SU-DHL-6 (cell line): ENCODE measurements at regions not wholly inside any gene's neighbourhood (a gene's known extent, or its start where the extent isn't known, plus 50 kb on each side); places are given as distances from the start of the nearest gene placed in this dataset.

Experiments
- H2AFZ ChIP-seq: fragments of 200-600 bp; sonication (generic); 2 replicates; pipeline ENCODE4 v1.6.1; 2014; ENCODE audit warnings: low read depth, mild to moderate bottlenecking, moderate library complexity, mixed read lengths, antibody characterized with exemption, low read length; ENCODE audit not compliant: severe bottlenecking
- H3F3A ChIP-seq: fragments of 200-600 bp; shearing (Covaris generic); 2 replicates; pipeline ENCODE4 v1.6.0; 2016; ENCODE audit warnings: antibody characterized with exemption, mild to moderate bottlenecking; ENCODE audit not compliant: insufficient read depth
- H3K27ac ChIP-seq: fragments of 200-600 bp; sonication (generic); 2 replicates; pipeline ENCODE4 v1.5.1; 2016; ENCODE audit warnings: low read depth, mild to moderate bottlenecking, low read length, moderate library complexity, mixed read lengths
- H3K27me3 ChIP-seq: fragments of 200-600 bp; sonication (generic), shearing (Covaris generic); 2 replicates; pipeline ENCODE4 v1.6.0; 2014; ENCODE audit warnings: mild to moderate bottlenecking, low read length
- H3K36me3 ChIP-seq: fragments of 200-600 bp; sonication (generic); 2 replicates; pipeline ENCODE4 v1.6.1; 2014; ENCODE audit warnings: mild to moderate bottlenecking, low read length, mixed read lengths
- H3K4me2 ChIP-seq: fragments of 300-600, 200-600 bp; shearing (Covaris generic), sonication (generic); 2 replicates; pipeline ENCODE4 v1.6.0; 2014; ENCODE audit warnings: low read length, low read depth, mild to moderate bottlenecking; ENCODE audit not compliant: poor library complexity, severe bottlenecking
- H3K4me3 ChIP-seq: fragments of 200-600 bp; sonication (generic); 2 replicates; pipeline ENCODE4 v1.5.1; 2014; ENCODE audit warnings: antibody characterized with exemption, low read length, mild to moderate bottlenecking, mixed read lengths; ENCODE audit not compliant: insufficient read depth, poor library complexity, severe bottlenecking
- H3K79me2 ChIP-seq: fragments of 200-600 bp; sonication (generic); 2 replicates; pipeline ENCODE4 v1.6.1; 2014; ENCODE audit warnings: mild to moderate bottlenecking, low read length, moderate library complexity; ENCODE audit not compliant: insufficient read depth
- H3K9ac ChIP-seq: fragments of 200-600 bp; sonication (generic); 2 replicates; pipeline ENCODE4 v1.7.0; 2014; ENCODE audit warnings: mild to moderate bottlenecking, low read length
- H3K9me2 ChIP-seq: fragments of 200-600 bp; sonication (generic); replicated peaks from 2 replicates; pipeline ENCODE4 v1.6.1; 2014; ENCODE audit warnings: low read length; ENCODE audit not compliant: insufficient read depth
- H3K9me3 ChIP-seq: fragments of 200-600 bp; sonication (generic); 2 replicates; pipeline ENCODE4 v1.6.1; 2014; ENCODE audit warnings: low read length, mixed read lengths; ENCODE audit not compliant: insufficient read depth
- H4K20me1 ChIP-seq: fragments of 200-600 bp; sonication (generic); 2 replicates; pipeline ENCODE4 v1.6.1; 2014; ENCODE audit warnings: low read depth, mild to moderate bottlenecking, antibody characterized with exemption, low read length, moderate library complexity, mixed read lengths
- CTCF ChIP-seq: fragments of 200-600 bp; sonication (generic); IDR thresholded peaks from one replicate; pipeline ENCODE4 v1.5.1; 2017; ENCODE audit warnings: antibody characterized with exemption, mild to moderate bottlenecking, low read length, moderate library complexity; ENCODE audit not compliant: insufficient read depth, poor library complexity, severe bottlenecking
- EZH2phosphoT487 ChIP-seq: fragments of 200-600 bp; sonication (generic), shearing (Covaris generic); conservative IDR thresholded peaks from 2 replicates; pipeline ENCODE4 v1.6.1; 2018; ENCODE audit warnings: mild to moderate bottlenecking, antibody characterized with exemption, low read length, moderate library complexity, mixed read lengths

- no peak overlapping the region for H3K4me3 ChIP-seq
- no peaks in the 10 kb centered on the region for H3F3A ChIP-seq
- H3K9ac ChIP-seq, result no peak overlapping the region
- no peak overlapping the region for H3K27ac ChIP-seq
- no peaks in the 10 kb centered on the region for H3K9me2 ChIP-seq
- TF ChIP-seq EZH2phosphoT487 (no peak), CTCF (no peak)
- no peaks in the 10 kb centered on the region for H3K79me2 ChIP-seq
- no peaks in the 10 kb centered on the region for H4K20me1 ChIP-seq
- H3K27me3 ChIP-seq, result no peaks in the 10 kb centered on the region
- no peaks in the 10 kb centered on the region for H3K9me3 ChIP-seq
- no peak overlapping the region for H2AFZ ChIP-seq
- H3K36me3 ChIP-seq, result no peaks in the 10 kb centered on the region
- no peak overlapping the region for H3K4me2 ChIP-seq
Measured at GRCh38 chr7:123319911-123320310, 120.1 kb upstream of the SLC13A1 start.

- no peaks in the 10 kb centered on the region for H3K79me2 ChIP-seq
- no peaks in the 10 kb centered on the region for H3K36me3 ChIP-seq
- no peaks in the 10 kb centered on the region for H3K9me2 ChIP-seq
- no peak overlapping the region for H2AFZ ChIP-seq
- no peak overlapping the region for H3K9ac ChIP-seq
- H3F3A ChIP-seq, result no peaks in the 10 kb centered on the region
- no peaks in the 10 kb centered on the region for H3K27me3 ChIP-seq
- TF ChIP-seq EZH2phosphoT487, result no peak
- no peak for TF ChIP-seq CTCF
- no peak overlapping the region for H3K4me3 ChIP-seq
- no peaks in the 10 kb centered on the region for H3K9me3 ChIP-seq
- H4K20me1 ChIP-seq, result no peaks in the 10 kb centered on the region
- H3K4me2 ChIP-seq, result no peak overlapping the region
- no peak overlapping the region for H3K27ac ChIP-seq
Measured at GRCh38 chr7:123314886-123315285, 115.1 kb upstream of the SLC13A1 start.

GRCh38 chr7:123308254-123308951 is 108.6 kb upstream of the SLC13A1 start:
- no peak for TF ChIP-seq EZH2phosphoT487
- TF ChIP-seq CTCF, result no peak

More at GRCh38 chr7:123308254-123308951, 108.6 kb upstream of the SLC13A1 start:
- Histone ChIP-seq H3F3A (no peaks in the 10 kb centered on the region), H3K9me3 (no peaks in the 10 kb centered on the region), H3K9ac (no peak overlapping the region), H3K4me2 (no peak overlapping the region), H3K9me2 (no peaks in the 10 kb centered on the region), H3K4me3 (no peak overlapping the region), H3K27me3 (no peaks in the 10 kb centered on the region), H3K27ac (no peak overlapping the region), H3K79me2 (no peaks in the 10 kb centered on the region), H3K36me3 (no peaks in the 10 kb centered on the region), H2AFZ (no peak overlapping the region), H4K20me1 (no peaks in the 10 kb centered on the region)
